ENCODE measurements at regions not wholly inside any gene's neighbourhood (a gene's known extent, or its start where the extent isn't known, plus 50 kb on each side); places are given as distances from the start of the nearest gene placed in this dataset.

- TF ChIP-seq CTCF (IDR thresholded peaks at IDR 0.05) (no peak), POLR2A (IDR thresholded peaks at IDR 0.05) (no peak)
Measured at GRCh38 chr5:3186736-3187405, 408.8 kb upstream of the IRX1 start.

Data from lower leg skin (tissue), 3 donors.